SU-DHL-6 (cell line): ENCODE measurements at regions not wholly inside any gene's neighbourhood (a gene's known extent, or its start where the extent isn't known, plus 50 kb on each side); places are given as distances from the start of the nearest gene placed in this dataset.
"Not testable (repeated sequence)": the region's sequence is repeated elsewhere in the genome, so short reads cannot be mapped to it uniquely, and the experiment has no call there.

Experiments
- H2AFZ ChIP-seq: fragments of 200-600 bp; sonication (generic); 2 replicates; pipeline ENCODE4 v1.6.1; 2014; ENCODE audit warnings: low read depth, mild to moderate bottlenecking, moderate library complexity, mixed read lengths, antibody characterized with exemption, low read length; ENCODE audit not compliant: severe bottlenecking
- H3F3A ChIP-seq: fragments of 200-600 bp; shearing (Covaris generic); 2 replicates; pipeline ENCODE4 v1.6.0; 2016; ENCODE audit warnings: antibody characterized with exemption, mild to moderate bottlenecking; ENCODE audit not compliant: insufficient read depth
- H3K27ac ChIP-seq: fragments of 200-600 bp; sonication (generic); 2 replicates; pipeline ENCODE4 v1.5.1; 2016; ENCODE audit warnings: low read depth, mild to moderate bottlenecking, low read length, moderate library complexity, mixed read lengths
- H3K27me3 ChIP-seq: fragments of 200-600 bp; sonication (generic), shearing (Covaris generic); 2 replicates; pipeline ENCODE4 v1.6.0; 2014; ENCODE audit warnings: mild to moderate bottlenecking, low read length
- H3K36me3 ChIP-seq: fragments of 200-600 bp; sonication (generic); 2 replicates; pipeline ENCODE4 v1.6.1; 2014; ENCODE audit warnings: mild to moderate bottlenecking, low read length, mixed read lengths
- H3K4me2 ChIP-seq: fragments of 300-600, 200-600 bp; shearing (Covaris generic), sonication (generic); 2 replicates; pipeline ENCODE4 v1.6.0; 2014; ENCODE audit warnings: low read length, low read depth, mild to moderate bottlenecking; ENCODE audit not compliant: poor library complexity, severe bottlenecking
- H3K4me3 ChIP-seq: fragments of 200-600 bp; sonication (generic); 2 replicates; pipeline ENCODE4 v1.5.1; 2014; ENCODE audit warnings: antibody characterized with exemption, low read length, mild to moderate bottlenecking, mixed read lengths; ENCODE audit not compliant: insufficient read depth, poor library complexity, severe bottlenecking
- H3K79me2 ChIP-seq: fragments of 200-600 bp; sonication (generic); 2 replicates; pipeline ENCODE4 v1.6.1; 2014; ENCODE audit warnings: mild to moderate bottlenecking, low read length, moderate library complexity; ENCODE audit not compliant: insufficient read depth
- H3K9ac ChIP-seq: fragments of 200-600 bp; sonication (generic); 2 replicates; pipeline ENCODE4 v1.7.0; 2014; ENCODE audit warnings: mild to moderate bottlenecking, low read length
- H3K9me2 ChIP-seq: fragments of 200-600 bp; sonication (generic); replicated peaks from 2 replicates; pipeline ENCODE4 v1.6.1; 2014; ENCODE audit warnings: low read length; ENCODE audit not compliant: insufficient read depth
- H3K9me3 ChIP-seq: fragments of 200-600 bp; sonication (generic); 2 replicates; pipeline ENCODE4 v1.6.1; 2014; ENCODE audit warnings: low read length, mixed read lengths; ENCODE audit not compliant: insufficient read depth
- H4K20me1 ChIP-seq: fragments of 200-600 bp; sonication (generic); 2 replicates; pipeline ENCODE4 v1.6.1; 2014; ENCODE audit warnings: low read depth, mild to moderate bottlenecking, antibody characterized with exemption, low read length, moderate library complexity, mixed read lengths
- EZH2phosphoT487 ChIP-seq: fragments of 200-600 bp; sonication (generic), shearing (Covaris generic); conservative IDR thresholded peaks from 2 replicates; pipeline ENCODE4 v1.6.1; 2018; ENCODE audit warnings: mild to moderate bottlenecking, antibody characterized with exemption, low read length, moderate library complexity, mixed read lengths
- TF ChIP-seq, protein P1 (sequence below): fragments of 200-600 bp; sonication (generic); IDR thresholded peaks from one replicate; pipeline ENCODE4 v1.5.1; 2017; ENCODE audit warnings: antibody characterized with exemption, mild to moderate bottlenecking, low read length, moderate library complexity; ENCODE audit not compliant: insufficient read depth, poor library complexity, severe bottlenecking

DNA sequence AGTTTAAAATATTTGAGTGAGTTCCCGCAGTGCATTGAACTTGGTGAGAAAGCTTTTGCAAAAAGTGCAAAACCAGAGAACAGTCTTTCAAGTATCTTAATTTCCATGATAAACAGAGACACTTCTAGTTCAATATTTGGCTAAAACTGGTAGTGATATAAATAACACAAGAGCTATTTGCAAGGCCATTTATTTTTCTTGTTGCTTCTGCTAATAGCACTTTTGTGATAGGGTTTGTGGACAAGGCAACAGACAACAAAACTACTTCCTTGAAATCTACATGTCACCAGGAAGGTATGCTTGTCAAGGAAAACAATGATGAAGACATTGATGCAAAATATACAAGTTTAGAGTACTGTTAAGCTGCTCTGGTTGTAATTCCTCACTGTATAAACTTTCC is 1225.1 kb downstream of the OTOL1 start:
- Histone ChIP-seq H3K27me3 (no peaks in the 10 kb centered on the region), H3K9me3 (no peaks in the 10 kb centered on the region), H3K36me3 (no peaks in the 10 kb centered on the region), H3K27ac (no peak overlapping the region), H3K4me2 (no peak overlapping the region), H3K4me3 (no peak overlapping the region), H3K9me2 (no peaks in the 10 kb centered on the region), H2AFZ (no peak overlapping the region), H3F3A (no peaks in the 10 kb centered on the region), H4K20me1 (no peaks in the 10 kb centered on the region), H3K79me2 (no peaks in the 10 kb centered on the region), H3K9ac (no peak overlapping the region)
- TF ChIP-seq EZH2phosphoT487 = no peak
- TF ChIP-seq, protein P1, sequence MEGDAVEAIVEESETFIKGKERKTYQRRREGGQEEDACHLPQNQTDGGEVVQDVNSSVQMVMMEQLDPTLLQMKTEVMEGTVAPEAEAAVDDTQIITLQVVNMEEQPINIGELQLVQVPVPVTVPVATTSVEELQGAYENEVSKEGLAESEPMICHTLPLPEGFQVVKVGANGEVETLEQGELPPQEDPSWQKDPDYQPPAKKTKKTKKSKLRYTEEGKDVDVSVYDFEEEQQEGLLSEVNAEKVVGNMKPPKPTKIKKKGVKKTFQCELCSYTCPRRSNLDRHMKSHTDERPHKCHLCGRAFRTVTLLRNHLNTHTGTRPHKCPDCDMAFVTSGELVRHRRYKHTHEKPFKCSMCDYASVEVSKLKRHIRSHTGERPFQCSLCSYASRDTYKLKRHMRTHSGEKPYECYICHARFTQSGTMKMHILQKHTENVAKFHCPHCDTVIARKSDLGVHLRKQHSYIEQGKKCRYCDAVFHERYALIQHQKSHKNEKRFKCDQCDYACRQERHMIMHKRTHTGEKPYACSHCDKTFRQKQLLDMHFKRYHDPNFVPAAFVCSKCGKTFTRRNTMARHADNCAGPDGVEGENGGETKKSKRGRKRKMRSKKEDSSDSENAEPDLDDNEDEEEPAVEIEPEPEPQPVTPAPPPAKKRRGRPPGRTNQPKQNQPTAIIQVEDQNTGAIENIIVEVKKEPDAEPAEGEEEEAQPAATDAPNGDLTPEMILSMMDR = no peak

DNA sequence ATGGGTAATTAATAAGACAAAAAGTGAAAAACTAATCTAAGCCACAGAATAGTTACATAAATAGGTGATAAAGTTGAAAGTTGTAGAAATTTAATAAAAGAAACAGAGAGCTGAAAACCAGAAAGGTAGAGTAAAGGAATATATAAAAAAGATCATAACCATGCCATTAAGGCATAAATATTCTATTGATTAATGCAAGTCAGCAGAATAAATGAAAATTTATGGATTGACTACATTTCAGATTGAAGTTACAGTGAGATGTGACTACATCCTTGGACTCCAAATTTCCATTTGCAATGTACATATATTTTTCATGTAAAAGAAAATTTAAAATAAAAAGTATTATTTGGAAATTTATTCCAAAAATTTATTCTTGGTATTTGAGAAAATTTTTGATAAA is 1225.7 kb downstream of the OTOL1 start:
- no peak overlapping the region for H3K9ac ChIP-seq
- no peak overlapping the region for H3K4me2 ChIP-seq
- H3K27me3 ChIP-seq = no peaks in the 10 kb centered on the region
- no peaks in the 10 kb centered on the region for H3K9me3 ChIP-seq
- no peak overlapping the region for H3K27ac ChIP-seq
- no peaks in the 10 kb centered on the region for H4K20me1 ChIP-seq
- TF ChIP-seq, protein P1 = no peak
- TF ChIP-seq EZH2phosphoT487 = no peak
- no peak overlapping the region for H3K4me3 ChIP-seq
- no peaks in the 10 kb centered on the region for H3K9me2 ChIP-seq
- H2AFZ ChIP-seq = no peak overlapping the region
- H3K79me2 ChIP-seq = no peaks in the 10 kb centered on the region
- H3F3A ChIP-seq = no peaks in the 10 kb centered on the region
- H3K36me3 ChIP-seq = no peaks in the 10 kb centered on the region

DNA sequence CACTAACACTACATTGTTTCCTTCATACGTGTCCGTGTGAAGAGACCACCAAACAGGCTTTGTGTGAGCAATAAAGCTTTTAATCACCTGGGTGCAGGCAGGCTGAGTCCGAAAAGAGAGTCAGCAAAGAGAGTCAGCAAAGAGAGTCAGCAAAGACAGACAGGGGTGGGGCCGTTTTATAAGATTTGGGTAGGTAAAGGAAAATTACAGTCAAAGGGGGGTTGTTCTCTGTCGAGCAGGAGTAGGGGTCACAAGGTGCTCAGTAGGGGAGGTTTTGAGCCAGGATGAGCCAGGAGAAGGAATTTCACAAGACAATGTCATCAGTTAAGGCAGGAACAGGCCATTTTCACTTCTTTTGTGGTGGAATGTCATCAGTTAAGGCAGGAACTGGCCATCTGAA is 1226.2 kb downstream of the OTOL1 start:
- not testable (repeated sequence) for H3F3A ChIP-seq, H2AFZ ChIP-seq, H3K27me3 ChIP-seq, H3K9me3 ChIP-seq, H3K27ac ChIP-seq, H3K79me2 ChIP-seq, H3K4me3 ChIP-seq, H3K36me3 ChIP-seq, H3K9ac ChIP-seq, H3K4me2 ChIP-seq, H4K20me1 ChIP-seq, H3K9me2 ChIP-seq

- Histone ChIP-seq H3K79me2 (no peaks in the 10 kb centered on the region), H3K27me3 (no peaks in the 10 kb centered on the region), H3K4me2 (no peak overlapping the region), H3K4me3 (no peak overlapping the region), H4K20me1 (no peaks in the 10 kb centered on the region), H3K9me2 (no peaks in the 10 kb centered on the region), H3K9me3 (no peaks in the 10 kb centered on the region; the same call in 1 of the 2 replicates), H3K9ac (no peak overlapping the region), H2AFZ (no peak overlapping the region), H3K36me3 (no peaks in the 10 kb centered on the region), H3F3A (no peaks in the 10 kb centered on the region), H3K27ac (no peak overlapping the region)
- TF ChIP-seq EZH2phosphoT487 = no peak
- TF ChIP-seq, protein P1 = no peak
Measured at GRCh38 chr3:162729686-162730085, 1233.1 kb downstream of the OTOL1 start.

- not testable (repeated sequence) for H3K36me3 ChIP-seq, H3K9me3 ChIP-seq, H3K79me2 ChIP-seq, H3K27ac ChIP-seq, H3K9ac ChIP-seq, H3K4me3 ChIP-seq, H2AFZ ChIP-seq, H3K9me2 ChIP-seq, H4K20me1 ChIP-seq, H3F3A ChIP-seq, H3K27me3 ChIP-seq, H3K4me2 ChIP-seq
Measured at GRCh38 chr3:162731961-162732360, 1235.4 kb downstream of the OTOL1 start.
